Neuron (in vitro differentiated cells): ENCODE measurements at regions not wholly inside any gene's neighbourhood (a gene's known extent, or its start where the extent isn't known, plus 50 kb on each side); places are given as distances from the start of the nearest gene placed in this dataset.

Source experiments
- H2AFZ ChIP-seq: one replicate; pipeline ENCODE4 v1.6.1; 2013; ENCODE audit warnings: low read depth, mild to moderate bottlenecking, inconsistent platforms, low read length, moderate library complexity
- H3K27me3 ChIP-seq: one replicate; pipeline ENCODE4 v1.6.1; 2013; ENCODE audit warnings: low read length; ENCODE audit not compliant: insufficient read depth
- H3K36me3 ChIP-seq: one replicate; pipeline ENCODE4 v1.6.1; 2013; ENCODE audit warnings: low read length; ENCODE audit not compliant: insufficient read depth
- H3K4me1 ChIP-seq: one replicate; pipeline ENCODE4 v1.6.1; 2013; ENCODE audit warnings: low read length; ENCODE audit not compliant: insufficient read depth
- H3K4me3 ChIP-seq: 2 replicates; pipeline ENCODE4 v1.5.1; 2013; ENCODE audit warnings: mild to moderate bottlenecking, low read length, moderate library complexity
- H3K9me3 ChIP-seq: one replicate; pipeline ENCODE4 v1.6.1; 2013; ENCODE audit warnings: low read length

GRCh38 chr12:88953029-88953586 is 372.8 kb upstream of the KITLG start:
- no peaks in the 10 kb centered on the region for H3K36me3 ChIP-seq
- H3K9me3 ChIP-seq: no peaks in the 10 kb centered on the region
- H3K27me3 ChIP-seq: no peaks in the 10 kb centered on the region
- H2AFZ ChIP-seq: no peak overlapping the region
- peaks cover 9% of the 10 kb centered on the region for H3K4me1 ChIP-seq
- no peak overlapping the region for H3K4me3 ChIP-seq

- peaks cover 9% of the 10 kb centered on the region for H3K4me1 ChIP-seq
- H3K9me3 ChIP-seq: no peaks in the 10 kb centered on the region
- H3K36me3 ChIP-seq: no peaks in the 10 kb centered on the region
- no peaks in the 10 kb centered on the region for H3K27me3 ChIP-seq
- no peak overlapping the region for H2AFZ ChIP-seq
- H3K4me3 ChIP-seq: no peak overlapping the region
These were observed 372.3 kb upstream of the KITLG start for GRCh38 chr12:88952562-88952942.

- Histone ChIP-seq H3K36me3 (no peaks in the 10 kb centered on the region), H3K9me3 (no peaks in the 10 kb centered on the region), H3K4me1 (peaks cover 9% of the 10 kb centered on the region), H3K4me3 (no peak overlapping the region), H3K27me3 (no peaks in the 10 kb centered on the region), H2AFZ (no peak overlapping the region)
These were observed 371.7 kb upstream of the KITLG start for GRCh38 chr12:88951860-88952561.

GRCh38 chr12:88951177-88951576 is 370.9 kb upstream of the KITLG start:
- H3K9me3 ChIP-seq: no peaks in the 10 kb centered on the region
- peaks cover 9% of the 10 kb centered on the region for H3K4me1 ChIP-seq

GRCh38 chr12:88947486-88948043 is 367.3 kb upstream of the KITLG start:
- Histone ChIP-seq H3K4me1 (peaks cover 9% of the 10 kb centered on the region), H3K36me3 (no peaks in the 10 kb centered on the region)

More at GRCh38 chr12:88951177-88951576, 370.9 kb upstream of the KITLG start:
- H2AFZ ChIP-seq: no peak overlapping the region
- no peaks in the 10 kb centered on the region for H3K36me3 ChIP-seq
- no peaks in the 10 kb centered on the region for H3K27me3 ChIP-seq
- no peak overlapping the region for H3K4me3 ChIP-seq

GRCh38 chr12:88946372-88946997 is 366.2 kb upstream of the KITLG start:
- H3K36me3 ChIP-seq: no peaks in the 10 kb centered on the region
- no peaks in the 10 kb centered on the region for H3K27me3 ChIP-seq
- no peaks in the 10 kb centered on the region for H3K9me3 ChIP-seq
- H2AFZ ChIP-seq: peak overlapping the region; percentile 43
- no peak overlapping the region for H3K4me3 ChIP-seq
- peaks cover under 1% of the 10 kb centered on the region for H3K4me1 ChIP-seq

More at GRCh38 chr12:88947486-88948043, 367.3 kb upstream of the KITLG start:
- no peak overlapping the region for H2AFZ ChIP-seq
- H3K27me3 ChIP-seq: no peaks in the 10 kb centered on the region
- no peaks in the 10 kb centered on the region for H3K9me3 ChIP-seq
- no peak overlapping the region for H3K4me3 ChIP-seq

- Histone ChIP-seq H3K36me3 (no peaks in the 10 kb centered on the region), H3K4me3 (no peak overlapping the region), H3K4me1 (no peaks in the 10 kb centered on the region), H3K27me3 (no peaks in the 10 kb centered on the region), H2AFZ (no peak overlapping the region), H3K9me3 (no peaks in the 10 kb centered on the region)
These were observed 364.9 kb upstream of the KITLG start for GRCh38 chr12:88945051-88945732.

GRCh38 chr12:88944397-88944796 is 364.1 kb upstream of the KITLG start:
- Histone ChIP-seq H3K4me1 (no peaks in the 10 kb centered on the region), H3K36me3 (no peaks in the 10 kb centered on the region), H3K4me3 (no peak overlapping the region), H3K9me3 (no peaks in the 10 kb centered on the region), H2AFZ (no peak overlapping the region), H3K27me3 (no peaks in the 10 kb centered on the region)

GRCh38 chr12:88940854-88941253 is 360.6 kb upstream of the KITLG start:
- H3K27me3 ChIP-seq: no peaks in the 10 kb centered on the region
- H3K4me3 ChIP-seq: no peak overlapping the region
- no peak overlapping the region for H2AFZ ChIP-seq
- H3K9me3 ChIP-seq: no peaks in the 10 kb centered on the region
- no peaks in the 10 kb centered on the region for H3K36me3 ChIP-seq
- H3K4me1 ChIP-seq: no peaks in the 10 kb centered on the region

GRCh38 chr12:88935856-88936255 is 355.6 kb upstream of the KITLG start:
- H3K4me3 ChIP-seq: no peak overlapping the region
- no peaks in the 10 kb centered on the region for H3K9me3 ChIP-seq
- H2AFZ ChIP-seq: no peak overlapping the region
- H3K27me3 ChIP-seq: no peaks in the 10 kb centered on the region
- no peaks in the 10 kb centered on the region for H3K36me3 ChIP-seq
- H3K4me1 ChIP-seq: no peaks in the 10 kb centered on the region

- H3K36me3 ChIP-seq: no peaks in the 10 kb centered on the region
- no peak overlapping the region for H3K4me3 ChIP-seq
- no peaks in the 10 kb centered on the region for H3K27me3 ChIP-seq
- no peak overlapping the region for H2AFZ ChIP-seq
- H3K9me3 ChIP-seq: no peaks in the 10 kb centered on the region
- no peaks in the 10 kb centered on the region for H3K4me1 ChIP-seq
These were observed 354.0 kb upstream of the KITLG start for GRCh38 chr12:88934163-88934747.

GRCh38 chr12:88932457-88932856 is 352.2 kb upstream of the KITLG start:
- Histone ChIP-seq H2AFZ (no peak overlapping the region), H3K4me3 (no peak overlapping the region), H3K4me1 (no peaks in the 10 kb centered on the region), H3K36me3 (no peaks in the 10 kb centered on the region), H3K9me3 (no peaks in the 10 kb centered on the region), H3K27me3 (no peaks in the 10 kb centered on the region)

- Histone ChIP-seq H3K4me3 (no peak overlapping the region), H3K9me3 (no peaks in the 10 kb centered on the region), H3K36me3 (no peaks in the 10 kb centered on the region), H3K4me1 (no peaks in the 10 kb centered on the region), H3K27me3 (no peaks in the 10 kb centered on the region), H2AFZ (no peak overlapping the region)
These were observed 351.3 kb upstream of the KITLG start for GRCh38 chr12:88931598-88931997.
